Retina (tissue), 1 donor: ENCODE measurements at regions not wholly inside any gene's neighbourhood (a gene's known extent, or its start where the extent isn't known, plus 50 kb on each side); places are given as distances from the start of the nearest gene placed in this dataset.
"Not testable (repeated sequence)": the region's sequence is repeated elsewhere in the genome, so short reads cannot be mapped to it uniquely, and the experiment has no call there.

Experiments
- DNase-seq: peaks from one replicate; pipeline ENCODE4 v3.0.0-alpha.2; 2016

GRCh38 chr6:100084316-100084990 lies 90.4 kb upstream of the MCHR2 start:
- DNase-seq, result no peak

GRCh38 chr6:100078509-100078908 lies 84.5 kb upstream of the MCHR2 start:
- DNase-seq, result no peak

DNA sequence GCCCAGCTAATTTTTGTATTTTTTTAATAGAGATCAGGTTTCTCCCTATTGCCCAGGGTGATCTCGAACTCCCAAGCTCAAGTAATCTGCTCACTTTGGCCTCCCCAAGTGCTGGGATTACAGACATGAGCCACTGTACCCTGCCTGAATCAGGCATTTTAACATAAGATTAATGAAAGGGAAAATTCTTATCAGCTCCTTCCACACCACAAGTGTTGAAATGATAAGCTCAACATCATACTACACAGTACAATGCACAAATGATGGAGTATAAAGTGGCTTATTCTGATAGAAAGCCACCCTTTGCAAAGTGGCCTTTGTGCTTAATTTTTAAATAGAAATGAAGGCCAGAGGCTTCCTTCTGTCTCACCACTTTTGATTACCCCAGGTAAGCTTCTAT lies 71.3 kb upstream of the MCHR2 start:
- no peak for DNase-seq

DNA sequence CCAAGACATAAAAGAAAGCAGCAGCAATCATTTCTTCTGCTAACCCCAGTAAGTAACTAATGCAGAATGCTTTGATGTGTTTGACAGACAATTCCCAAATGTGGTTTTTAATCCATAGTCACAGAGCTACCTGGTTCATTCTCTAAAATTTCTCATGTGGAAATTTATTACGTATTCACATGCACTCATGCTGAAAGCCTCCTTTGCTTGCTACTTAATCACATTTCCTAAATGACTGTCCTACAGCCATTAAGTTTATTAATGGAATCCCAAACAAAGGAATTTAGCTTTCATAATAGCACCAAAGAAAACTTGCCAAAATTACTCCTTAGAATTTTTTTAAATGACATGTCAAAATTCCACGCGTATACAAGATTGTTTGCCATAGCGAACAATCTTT lies 68.6 kb upstream of the MCHR2 start:
- no peak for DNase-seq

GRCh38 chr6:100057941-100058340 lies 63.9 kb upstream of the MCHR2 start:
- DNase-seq, result no peak

- DNase-seq, result no peak
Measured at GRCh38 chr6:100050550-100050949, 56.5 kb upstream of the MCHR2 start.

- not testable (repeated sequence) for DNase-seq
Measured at GRCh38 chr6:100043961-100044360, 49.9 kb upstream of the MCHR2 start.
